G401 (cell line): ENCODE measurements at regions not wholly inside any gene's neighbourhood (a gene's known extent, or its start where the extent isn't known, plus 50 kb on each side); places are given as distances from the start of the nearest gene placed in this dataset.

Experiments
- DNase-seq: peaks from one replicate; pipeline ENCODE4 v3.0.0-alpha.2; 2015; ENCODE audit warnings: low spot score
- in situ Hi-C: cut with HindIII; loops from 2 replicates; pipeline ENCODE4 v1.10.0; 2016; ENCODE audit warnings: low sequenced_read_pairs, mixed read lengths

DNA sequence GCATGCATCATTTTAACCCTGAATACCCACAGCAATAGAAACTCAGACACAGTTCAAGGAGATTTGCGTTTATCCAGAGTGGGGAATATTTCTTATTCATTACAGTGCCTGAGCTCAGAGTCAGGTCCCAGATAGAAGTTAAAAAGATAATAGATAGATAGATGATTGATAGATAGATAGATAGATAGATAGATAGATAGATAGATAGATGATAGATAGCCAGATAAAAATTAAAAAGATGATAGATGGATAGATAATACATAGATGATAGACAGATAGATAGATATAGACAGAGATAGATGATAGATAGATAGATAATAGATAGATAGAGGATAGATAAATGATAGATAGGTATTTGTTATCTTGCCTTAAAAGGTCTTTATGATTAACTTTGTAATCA is 184.7 kb downstream of the MYLK4 start:
- in situ Hi-C loops = no loop called here

DNA sequence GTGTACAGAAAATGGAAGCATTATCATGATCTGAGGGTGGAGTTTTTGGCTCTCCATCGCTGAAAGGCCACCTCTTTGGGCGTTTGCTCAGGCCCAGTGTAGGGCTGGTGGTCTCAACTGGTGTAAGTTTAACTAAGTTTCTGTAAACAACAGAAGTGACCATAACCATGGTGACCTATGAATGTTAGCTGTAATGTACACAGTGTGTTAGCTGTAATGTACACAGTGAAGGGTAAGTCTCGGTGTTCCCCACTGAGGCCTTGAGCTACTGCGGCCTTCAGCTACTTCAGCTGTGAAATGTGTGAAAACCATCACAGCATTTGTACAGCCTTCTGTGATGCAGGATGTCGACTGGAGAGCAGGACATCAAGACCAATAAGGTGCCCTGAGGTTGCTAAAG is 185.2 kb downstream of the MYLK4 start:
- DNase-seq = no peak
- in situ Hi-C loops = no loop called here

More for the DNA sequence above, 184.7 kb downstream of the MYLK4 start:
- no peak for DNase-seq

DNA sequence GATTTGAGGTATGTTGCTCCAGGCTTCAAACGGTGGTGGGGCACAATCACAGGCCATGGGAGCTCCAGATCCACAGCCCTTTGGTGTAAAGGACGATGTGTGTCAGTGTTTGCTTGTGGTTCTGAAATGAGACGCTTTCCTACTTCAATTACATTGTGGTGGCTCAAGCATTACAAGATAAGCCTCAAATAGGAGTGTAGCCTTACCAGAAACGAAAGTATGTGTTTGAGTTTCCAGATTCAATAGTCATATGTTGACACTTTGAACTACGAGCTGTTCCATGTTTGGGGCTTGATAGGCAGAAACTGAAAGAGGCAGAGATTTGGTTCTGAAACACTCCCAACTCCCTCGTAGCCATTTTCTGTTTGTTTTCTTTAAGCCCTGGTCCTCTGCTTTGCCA is 187.1 kb downstream of the MYLK4 start:
- in situ Hi-C loops = no loop called here
- DNase-seq = no peak

DNA sequence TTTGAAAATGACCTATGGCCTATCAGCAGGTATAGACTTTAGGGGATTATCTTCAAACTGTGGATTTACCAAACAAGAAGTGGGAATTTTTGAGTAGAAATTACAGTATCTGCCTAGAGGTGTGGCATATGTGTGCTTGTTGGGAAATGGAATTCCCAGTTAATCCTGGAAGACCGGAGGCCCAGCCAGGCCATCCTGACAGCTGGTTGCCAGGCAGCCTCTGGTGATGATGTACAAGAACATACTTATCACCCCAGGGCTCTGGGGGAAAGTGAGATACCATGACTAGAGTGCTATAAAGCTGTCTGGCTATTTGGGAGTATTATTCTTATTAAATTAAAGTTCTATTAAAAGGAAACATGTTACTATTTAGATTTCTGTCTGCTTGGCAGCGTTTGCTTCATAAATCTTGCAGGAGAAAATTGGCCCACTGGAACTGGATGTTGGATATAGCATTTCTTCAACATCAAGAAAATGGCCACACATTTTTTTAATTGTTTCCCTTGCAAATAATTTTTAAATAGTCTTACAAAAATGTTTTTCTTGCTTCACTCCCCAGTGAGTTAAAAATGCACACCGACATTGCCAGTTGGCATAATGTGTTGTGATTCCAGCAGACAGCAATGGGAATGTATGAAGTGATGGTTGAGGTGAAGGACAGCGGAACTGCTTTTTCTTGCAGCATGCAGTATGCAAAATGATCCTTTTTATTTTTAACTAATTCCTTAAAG is 187.8 kb downstream of the MYLK4 start:
- no peak for DNase-seq
- in situ Hi-C loops = no loop called here

DNA sequence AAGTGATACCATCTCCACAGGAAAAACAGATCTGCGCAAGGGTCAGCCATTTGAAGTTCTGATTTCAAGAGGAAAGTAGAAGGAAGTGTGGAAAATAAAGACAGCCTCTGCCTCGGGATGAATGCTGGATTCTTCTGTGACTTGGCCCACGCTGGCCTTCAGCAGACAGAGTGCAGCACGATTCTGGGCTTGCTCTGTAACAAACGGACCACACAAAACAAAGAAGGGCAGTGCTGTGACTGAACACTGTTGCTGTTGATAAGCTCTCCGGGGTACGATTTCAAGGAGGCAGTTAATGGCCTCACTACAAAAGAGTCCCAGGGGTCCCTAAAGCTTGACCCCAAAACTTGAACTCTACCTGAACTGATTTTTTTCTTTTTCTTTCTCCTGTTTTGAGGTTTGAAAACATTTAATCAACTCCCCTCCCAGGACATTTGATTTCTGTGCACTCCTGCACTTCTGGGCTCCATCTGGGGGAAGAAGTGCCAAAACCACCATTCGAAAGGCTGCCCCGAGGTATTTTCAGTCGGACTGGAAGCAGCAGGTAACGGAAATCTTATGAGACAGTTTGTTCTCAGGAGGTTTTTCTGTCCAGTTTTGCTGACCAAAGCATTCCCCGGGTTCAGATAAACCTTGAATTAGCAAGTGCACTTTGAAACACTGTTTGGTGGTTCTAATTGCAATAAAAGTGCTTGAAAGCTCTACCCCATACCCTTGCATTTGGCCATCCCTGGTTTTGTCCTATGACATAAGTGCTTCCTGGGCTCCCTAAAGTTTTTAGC is 189.6 kb downstream of the MYLK4 start:
- no peak for DNase-seq
- in situ Hi-C loops = no loop called here

DNA sequence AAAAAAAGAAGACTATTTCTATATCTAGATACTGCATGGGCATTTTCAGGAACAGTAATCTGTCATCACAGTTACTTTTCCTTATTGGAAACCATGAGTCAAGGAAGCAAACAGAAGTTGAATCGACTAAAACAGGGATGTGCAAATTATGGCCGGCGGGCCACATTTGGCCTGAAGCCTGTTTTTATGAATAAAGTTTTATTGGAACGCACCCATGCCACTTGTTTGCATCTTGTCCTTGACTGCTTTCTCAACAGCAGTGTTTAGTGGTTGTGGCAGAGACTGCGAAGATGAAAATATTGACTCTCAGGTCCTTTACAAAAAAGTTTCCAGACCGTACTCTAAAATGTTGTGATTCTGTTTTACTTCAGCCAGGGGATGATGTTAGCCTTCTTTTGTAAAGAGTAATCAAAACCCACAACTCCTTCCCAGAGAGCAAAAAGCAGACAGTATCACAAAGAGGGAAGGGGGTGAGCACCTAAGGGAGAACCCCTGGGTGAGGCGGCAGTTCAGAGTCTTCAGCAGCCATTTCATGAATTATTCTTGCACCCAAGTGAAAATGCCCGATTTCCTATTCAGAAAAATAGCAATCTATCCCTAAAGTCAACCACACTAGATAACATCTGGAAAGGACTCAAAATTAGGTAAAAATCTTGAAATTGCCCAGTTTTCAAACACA is 190.4 kb downstream of the MYLK4 start:
- in situ Hi-C loops = no loop called here
- DNase-seq = no peak

DNA sequence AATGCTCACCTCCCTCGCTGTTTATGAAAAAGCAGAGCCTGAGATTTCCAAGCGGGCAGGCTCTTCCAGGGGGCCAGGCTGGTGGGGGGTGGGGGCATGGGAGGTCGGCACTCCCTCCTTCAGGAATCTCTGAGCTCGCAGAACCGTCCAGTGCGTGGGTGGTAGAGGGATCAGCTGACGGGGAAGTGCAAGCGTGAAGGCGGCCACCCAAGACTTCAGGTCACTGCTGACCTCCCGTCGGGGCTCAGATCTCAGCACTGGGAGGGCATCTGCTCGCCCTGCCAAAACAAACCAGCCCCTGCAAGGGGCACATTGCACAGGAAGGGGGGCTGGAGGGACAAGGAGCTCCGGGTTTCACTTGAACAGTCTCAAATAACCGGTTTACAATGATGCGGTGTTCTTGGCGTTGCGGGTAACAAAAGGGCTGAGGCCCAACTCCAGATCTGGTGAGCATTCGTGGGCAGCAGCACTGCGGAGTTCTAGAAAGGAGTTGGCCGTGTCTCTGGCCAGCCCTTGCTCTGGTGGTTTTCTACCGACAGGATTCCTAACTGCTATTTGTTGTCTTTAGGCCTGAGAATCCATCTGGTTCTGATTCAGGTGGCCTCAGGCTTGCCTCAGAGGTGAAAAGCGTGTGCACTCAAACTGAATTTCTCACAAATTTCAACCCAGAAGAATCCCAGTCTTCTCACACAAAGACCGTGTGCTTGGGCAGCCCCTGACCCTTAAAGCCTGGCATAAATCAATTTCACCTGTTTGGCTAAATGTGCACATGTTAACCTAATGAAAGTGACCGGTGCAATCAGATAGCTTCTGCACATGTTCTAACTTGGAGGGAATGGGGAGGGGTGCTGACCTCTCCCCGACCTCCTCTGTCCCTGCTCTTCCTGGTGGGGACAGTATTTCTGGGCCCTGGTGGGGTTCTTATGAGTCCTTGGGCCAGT is 191.6 kb downstream of the MYLK4 start:
- DNase-seq = no peak

DNA sequence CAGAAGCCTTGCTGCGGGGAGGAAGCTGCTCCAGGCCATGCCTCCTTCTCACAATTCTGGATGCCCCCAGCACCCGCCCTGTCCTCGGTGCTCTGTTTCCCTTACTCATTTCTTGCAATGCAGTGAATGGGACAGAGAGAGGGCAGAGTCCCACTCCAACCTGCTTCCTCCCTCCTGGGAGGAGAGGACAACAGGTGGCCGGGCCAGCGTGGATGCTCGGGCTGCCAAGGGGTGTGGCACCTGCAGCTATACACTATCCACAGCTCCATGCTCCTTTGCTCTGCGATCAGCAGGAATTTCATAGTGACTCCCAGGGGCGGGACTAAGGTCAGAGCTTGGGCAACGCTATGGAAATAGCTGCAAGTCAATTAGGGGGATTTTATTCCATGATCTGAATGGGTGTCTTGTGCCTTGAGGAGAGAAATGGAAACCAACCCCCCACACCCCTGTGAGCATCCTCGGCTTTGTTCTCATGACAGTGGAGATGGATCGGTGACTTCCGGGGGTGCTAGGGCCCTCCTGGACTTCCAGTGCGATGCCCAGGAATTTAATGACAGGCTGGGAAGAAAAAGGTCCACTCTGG is 192.5 kb downstream of the MYLK4 start:
- no peak for DNase-seq
- in situ Hi-C loops = no loop called here

More for the DNA sequence above, 191.6 kb downstream of the MYLK4 start:
- in situ Hi-C loops = no loop called here

DNA sequence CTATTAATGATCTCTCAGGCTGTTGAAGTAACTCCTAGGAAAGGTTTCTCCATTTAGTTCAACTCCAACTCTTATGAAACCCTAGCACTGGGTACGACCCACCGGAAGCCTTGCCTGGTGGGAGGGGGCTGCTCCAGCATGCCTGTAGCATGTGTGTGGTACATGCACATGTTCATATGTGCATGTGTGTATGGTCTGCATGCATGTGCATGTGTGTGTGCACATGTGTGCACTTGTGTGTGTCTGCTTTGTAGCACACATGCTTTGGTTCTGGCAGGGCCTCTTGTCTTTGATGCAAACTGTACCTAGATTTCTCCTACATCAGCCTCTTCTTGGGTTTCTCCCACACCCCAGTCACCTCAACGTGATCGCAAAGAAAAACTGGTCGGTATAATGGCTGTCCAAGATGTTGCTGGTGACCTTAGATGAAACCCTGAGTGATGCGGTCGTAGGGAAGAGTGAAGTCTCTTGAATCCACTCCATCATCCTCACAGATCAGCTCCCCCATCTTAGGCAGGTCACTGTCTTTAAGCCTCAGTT is 193.5 kb downstream of the MYLK4 start:
- in situ Hi-C loops = no loop called here
- DNase-seq = no peak

DNA sequence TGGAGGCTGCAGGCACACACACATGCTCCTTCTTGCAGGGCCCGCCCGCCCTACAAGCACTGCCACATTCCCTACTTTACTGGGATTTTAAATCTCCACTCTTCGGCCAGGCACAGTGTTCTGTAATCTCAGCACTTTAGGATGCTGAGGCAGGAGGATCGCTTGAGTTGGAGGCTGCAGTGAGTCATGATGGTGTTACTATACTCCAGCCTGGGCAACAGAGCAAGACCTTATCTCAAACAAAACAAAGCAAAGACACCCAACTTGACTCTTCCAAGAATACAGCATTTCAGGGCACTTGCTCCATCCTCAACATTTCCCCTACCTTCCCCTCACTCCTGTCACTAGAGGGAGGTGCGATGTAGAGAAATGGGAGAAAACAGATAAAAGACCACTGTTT is 194.0 kb downstream of the MYLK4 start:
- DNase-seq = no peak
- in situ Hi-C loops = no loop called here

DNA sequence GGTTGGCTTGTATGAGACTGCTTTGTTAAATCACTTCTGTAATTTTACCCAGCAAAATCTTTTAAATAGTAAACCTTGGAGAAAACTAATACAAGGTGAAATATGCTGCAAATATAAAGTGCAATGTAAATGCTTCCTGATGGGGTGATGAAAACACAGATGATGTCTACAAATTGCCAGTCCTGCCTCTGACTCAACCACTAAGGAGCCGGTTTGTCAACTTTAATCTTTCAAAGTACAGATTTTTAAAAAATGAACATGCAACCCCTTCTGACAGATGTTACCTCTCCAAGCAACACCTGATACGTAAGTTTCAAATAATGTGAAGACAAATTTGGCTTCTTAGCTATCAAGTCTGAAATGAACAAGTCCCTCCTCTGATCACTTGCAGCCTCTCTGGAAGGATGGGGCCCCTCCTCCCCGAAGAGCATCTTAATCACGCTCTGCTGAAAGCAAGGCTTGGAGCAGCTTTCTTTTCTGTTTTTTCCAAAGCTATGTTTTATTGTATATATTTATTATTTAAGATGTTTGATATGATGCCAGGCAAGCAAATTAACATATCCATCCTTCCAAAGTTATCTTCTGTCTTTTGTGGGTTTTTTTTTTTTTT is 196.0 kb downstream of the MYLK4 start:
- in situ Hi-C loops = no loop called here
- no peak for DNase-seq

DNA sequence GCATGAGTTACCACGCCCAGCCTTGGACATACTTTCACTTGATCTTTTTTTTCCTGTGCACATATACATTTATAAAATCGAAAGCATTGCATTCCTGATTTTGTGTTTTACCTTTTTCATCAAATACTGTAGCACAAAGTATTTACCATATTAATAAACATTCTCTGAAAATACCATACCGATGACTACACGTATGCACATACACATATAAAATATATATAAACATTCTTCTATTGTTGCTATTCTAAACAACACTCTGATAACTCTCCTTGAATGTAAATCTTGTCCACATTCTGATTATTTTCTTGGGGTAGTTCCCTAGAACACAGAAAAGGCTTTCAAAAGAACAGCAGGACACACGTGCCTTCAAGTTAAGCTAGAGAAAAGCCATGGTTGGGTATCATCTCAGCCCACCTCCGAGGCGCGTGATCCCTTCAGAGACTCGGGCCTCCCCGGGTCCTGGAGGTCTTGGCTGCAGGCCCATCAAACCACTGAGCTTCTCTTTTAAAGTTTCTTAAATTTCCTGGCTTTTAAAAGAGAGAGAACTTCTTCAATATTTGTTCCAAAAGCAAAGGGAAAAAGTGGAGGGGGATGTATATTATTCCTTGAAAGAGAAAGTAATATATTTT is 198.1 kb downstream of the MYLK4 start:
- in situ Hi-C loops = no loop called here

DNA sequence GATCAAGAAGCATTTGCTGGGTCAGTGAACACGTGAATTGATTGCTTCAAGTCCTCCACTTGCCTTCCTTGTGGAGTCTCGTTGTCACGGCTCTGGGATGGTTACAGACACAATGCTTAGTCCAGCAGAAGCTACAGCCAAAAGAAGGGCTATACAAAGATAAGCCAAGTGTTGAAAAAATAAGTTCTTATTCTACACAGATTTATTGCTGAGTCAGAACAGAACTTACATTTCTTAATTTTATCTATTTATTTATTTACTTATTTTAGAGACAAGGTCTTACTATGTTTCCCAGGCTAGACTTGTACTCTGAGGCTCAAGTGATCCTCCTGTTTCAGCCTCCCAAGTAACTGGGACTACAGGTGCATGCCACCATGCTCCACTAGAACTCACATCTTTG is 199.0 kb downstream of the MYLK4 start:
- in situ Hi-C loops = no loop called here
- no peak for DNase-seq

More for the DNA sequence above, 198.1 kb downstream of the MYLK4 start:
- DNase-seq = no peak

DNA sequence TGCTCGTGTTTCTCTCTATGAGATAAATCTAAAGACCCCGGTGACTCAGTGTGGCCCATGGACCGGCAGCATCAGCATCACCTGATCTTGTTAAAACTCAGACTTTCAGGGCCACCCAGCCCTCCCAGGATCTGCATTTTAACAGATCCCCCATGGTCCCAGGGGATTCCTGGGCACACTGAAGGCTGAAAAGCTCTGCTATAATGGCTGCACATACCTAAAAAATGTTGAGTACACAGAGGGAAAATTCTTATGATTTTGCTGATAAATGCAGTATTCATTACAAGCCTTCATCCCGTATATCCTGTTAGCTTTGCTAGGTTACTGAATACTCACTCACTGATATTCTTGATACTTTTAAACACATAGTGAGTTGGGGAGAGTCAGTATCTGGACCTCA is 200.5 kb downstream of the MYLK4 start:
- no peak for DNase-seq
- in situ Hi-C loops = no loop called here

DNA sequence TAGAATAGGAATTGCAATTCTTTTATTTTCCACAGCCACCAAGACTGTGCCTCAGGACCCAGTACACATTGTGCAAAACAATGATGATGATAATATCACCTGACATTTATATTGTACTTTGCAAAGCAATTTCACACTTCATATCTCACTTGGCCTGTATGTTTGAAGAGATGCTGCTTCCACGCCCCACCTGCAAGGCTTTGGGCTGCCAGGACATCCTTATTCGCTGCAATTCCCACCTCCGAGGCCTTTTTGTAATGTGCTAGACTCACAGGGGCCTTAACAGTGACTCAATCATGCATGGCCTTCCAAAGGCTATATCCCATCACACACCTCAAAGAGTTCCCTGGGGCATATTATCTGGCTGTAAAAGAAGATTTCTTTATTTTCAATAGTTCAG is 200.9 kb downstream of the MYLK4 start:
- peak; percentile 4 for DNase-seq
- in situ Hi-C loops = no loop called here

DNA sequence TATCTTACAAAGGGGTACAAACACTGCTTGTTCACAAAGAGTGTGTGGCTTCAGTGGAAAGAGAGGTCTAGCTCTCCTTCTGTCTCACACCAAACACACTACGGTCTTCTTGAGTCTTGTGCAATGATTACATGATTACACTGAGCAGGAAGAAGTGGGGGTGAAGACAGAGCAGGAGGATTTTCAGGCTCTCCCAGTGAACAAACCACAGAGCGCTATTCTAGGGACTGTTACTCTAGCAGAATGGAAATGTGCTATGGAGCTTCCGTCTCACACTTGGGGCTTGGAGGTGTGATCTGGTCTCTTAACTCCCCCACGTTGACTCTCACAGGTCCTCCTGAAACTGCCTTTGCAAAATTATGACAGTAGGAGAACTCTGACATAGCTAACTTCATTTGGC is 203.4 kb downstream of the MYLK4 start:
- in situ Hi-C loops = no loop called here
- DNase-seq = no peak

DNA sequence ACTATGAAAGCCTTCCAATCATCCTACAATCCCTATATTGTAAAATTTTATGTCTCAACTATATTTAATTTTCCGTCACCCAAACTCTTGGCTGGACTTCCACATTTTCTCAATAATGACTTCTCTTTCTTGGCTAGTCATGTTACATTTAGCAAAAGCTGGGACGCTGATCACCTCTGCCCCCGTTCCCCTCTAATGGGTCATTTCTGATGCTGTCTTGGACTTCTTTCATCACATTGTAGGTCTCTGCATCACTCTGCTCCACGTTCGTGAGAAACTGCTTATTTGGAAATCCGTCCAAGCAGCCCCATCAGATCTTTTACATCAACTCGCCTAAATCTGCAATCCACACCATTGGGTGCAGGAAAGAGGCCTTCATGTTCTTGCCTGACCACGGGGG is 203.8 kb downstream of the MYLK4 start:
- in situ Hi-C loops = no loop called here
- no peak for DNase-seq
